ENCODE measurements at regions not wholly inside any gene's neighbourhood (a gene's known extent, or its start where the extent isn't known, plus 50 kb on each side); places are given as distances from the start of the nearest gene placed in this dataset.

GRCh38 chr3:116864590-116864927 lies 155.0 kb downstream of the TUSC7 start:
- ATAC-seq (no peak), DNase-seq (no peak)
- H3K4me3 ChIP-seq (ENCODE audit: low read length), result no peak overlapping the region
- ChIA-PET POLR2A (no interaction called here), CTCF (no interaction called here)
- Mint-ChIP-seq H3K36me3 (no peaks in the 10 kb centered on the region), H3K27ac (no peak overlapping the region), H3K4me3 (no peak overlapping the region), H3K4me1 (no peaks in the 10 kb centered on the region), H3K27me3 (peaks cover 0 to 4% (median 0%) of the 10 kb centered on the region in 5 donors), H3K9me3 (peaks cover 0 to 2% (median 0%) of the 10 kb centered on the region in 11 donors)
- H3K4me1 ChIP-seq (ENCODE audit: control insufficient read depth in 2 of 2, insufficient read depth in 2 of 2, low read length in 2 of 2), result no peaks in the 10 kb centered on the region
- no peaks in the 10 kb centered on the region for H3K9me3 ChIP-seq (ENCODE audit: control insufficient read depth in 2 of 3, low read length in 3 of 3)
- intact Hi-C loops (cut with micrococcal nuclease), result no loop called here
- no peaks in the 10 kb centered on the region for H3K27me3 ChIP-seq (ENCODE audit: control insufficient read depth in 2 of 2, insufficient read depth in 2 of 2, low read length in 2 of 2)
- no peak overlapping the region for H3K27ac ChIP-seq (ENCODE audit: low read depth, low read length)
- H3K36me3 ChIP-seq (ENCODE audit: control insufficient read depth in 2 of 3, insufficient read depth in 3 of 3, low read length in 3 of 3), result no peaks in the 10 kb centered on the region

- no peak overlapping the region for H3K4me3 Mint-ChIP-seq
- no peaks in the 10 kb centered on the region for H3K4me1 Mint-ChIP-seq
- H3K27ac Mint-ChIP-seq, result no peak overlapping the region
- intact Hi-C loops (cut with micrococcal nuclease), result no loop called here
- ChIA-PET POLR2A (no interaction called here), CTCF (no interaction called here)
- Histone ChIP-seq H3K27me3 (ENCODE audit: control insufficient read depth in 2 of 2, insufficient read depth in 2 of 2, low read length in 2 of 2) (no peaks in the 10 kb centered on the region), H3K36me3 (ENCODE audit: control insufficient read depth in 2 of 3, insufficient read depth in 3 of 3, low read length in 3 of 3) (no peaks in the 10 kb centered on the region), H3K27ac (ENCODE audit: low read depth, low read length) (no peak overlapping the region), H3K4me3 (ENCODE audit: low read length) (no peak overlapping the region), H3K4me1 (ENCODE audit: control insufficient read depth in 2 of 2, insufficient read depth in 2 of 2, low read length in 2 of 2) (no peaks in the 10 kb centered on the region), H3K9me3 (ENCODE audit: control insufficient read depth in 2 of 3, low read length in 3 of 3) (no peaks in the 10 kb centered on the region)
- H3K36me3 Mint-ChIP-seq, result no peaks in the 10 kb centered on the region
- DNase-seq, result no peak
- no peaks in the 10 kb centered on the region for H3K27me3 Mint-ChIP-seq
- no peak for ATAC-seq
- H3K9me3 Mint-ChIP-seq, result peaks cover 0 to 5% (median 0%) of the 10 kb centered on the region in 11 donors
These were observed 160.8 kb downstream of the TUSC7 start for GRCh38 chr3:116870379-116870778.

- intact Hi-C loops (cut with micrococcal nuclease), result no loop called here
- H3K4me1 ChIP-seq (ENCODE audit: control insufficient read depth in 2 of 2, insufficient read depth in 2 of 2, low read length in 2 of 2), result no peaks in the 10 kb centered on the region
- no peak overlapping the region for H3K27ac ChIP-seq (ENCODE audit: low read depth, low read length)
- no peaks in the 10 kb centered on the region for H3K36me3 ChIP-seq (ENCODE audit: control insufficient read depth in 2 of 3, insufficient read depth in 3 of 3, low read length in 3 of 3)
- Mint-ChIP-seq H3K9me3 (peaks cover 0 to 5% (median 0%) of the 10 kb centered on the region in 11 donors), H3K27ac (no peak overlapping the region), H3K27me3 (no peaks in the 10 kb centered on the region), H3K4me3 (no peak overlapping the region), H3K4me1 (no peaks in the 10 kb centered on the region), H3K36me3 (no peaks in the 10 kb centered on the region)
- ATAC-seq (no peak), DNase-seq (no peak)
- CTCF ChIA-PET, result no interaction called here
- no peaks in the 10 kb centered on the region for H3K27me3 ChIP-seq (ENCODE audit: control insufficient read depth in 2 of 2, insufficient read depth in 2 of 2, low read length in 2 of 2)
- no peaks in the 10 kb centered on the region for H3K9me3 ChIP-seq (ENCODE audit: control insufficient read depth in 2 of 3, low read length in 3 of 3)
- POLR2A ChIA-PET, result no interaction called here
- no peak overlapping the region for H3K4me3 ChIP-seq (ENCODE audit: low read length)
These were observed 162.3 kb downstream of the TUSC7 start for GRCh38 chr3:116871905-116872304.

- ChIA-PET CTCF (no interaction called here), POLR2A (no interaction called here)
- Mint-ChIP-seq H3K27ac (no peak overlapping the region), H3K36me3 (no peaks in the 10 kb centered on the region), H3K4me3 (no peak overlapping the region), H3K4me1 (no peaks in the 10 kb centered on the region), H3K27me3 (no peaks in the 10 kb centered on the region), H3K9me3 (peaks cover 0 to 6% (median 0%) of the 10 kb centered on the region in 11 donors)
- H3K4me3 ChIP-seq (ENCODE audit: low read length), result no peak overlapping the region
- ATAC-seq (no peak), DNase-seq (no peak)
- intact Hi-C loops (cut with micrococcal nuclease), result no loop called here
- H3K4me1 ChIP-seq (ENCODE audit: control insufficient read depth in 2 of 2, insufficient read depth in 2 of 2, low read length in 2 of 2), result no peaks in the 10 kb centered on the region
- H3K27me3 ChIP-seq (ENCODE audit: control insufficient read depth in 2 of 2, insufficient read depth in 2 of 2, low read length in 2 of 2), result no peaks in the 10 kb centered on the region
- no peaks in the 10 kb centered on the region for H3K36me3 ChIP-seq (ENCODE audit: control insufficient read depth in 2 of 3, insufficient read depth in 3 of 3, low read length in 3 of 3)
- no peak overlapping the region for H3K27ac ChIP-seq (ENCODE audit: low read depth, low read length)
- H3K9me3 ChIP-seq (ENCODE audit: control insufficient read depth in 2 of 3, low read length in 3 of 3), result no peaks in the 10 kb centered on the region
These were observed 163.1 kb downstream of the TUSC7 start for GRCh38 chr3:116872688-116873087.

GRCh38 chr3:116873142-116873541 lies 163.6 kb downstream of the TUSC7 start:
- ChIA-PET POLR2A (no interaction called here), CTCF (no interaction called here)
- Mint-ChIP-seq H3K4me3 (no peak overlapping the region), H3K9me3 (peaks cover 0 to 8% (median 2%) of the 10 kb centered on the region in 11 donors), H3K4me1 (no peaks in the 10 kb centered on the region), H3K36me3 (no peaks in the 10 kb centered on the region), H3K27ac (no peak overlapping the region), H3K27me3 (no peaks in the 10 kb centered on the region)
- no peak for DNase-seq
- ATAC-seq, result no peak
- no peak overlapping the region for H3K4me3 ChIP-seq (ENCODE audit: low read length)
- H3K4me1 ChIP-seq (ENCODE audit: control insufficient read depth in 2 of 2, insufficient read depth in 2 of 2, low read length in 2 of 2), result no peaks in the 10 kb centered on the region
- H3K9me3 ChIP-seq (ENCODE audit: control insufficient read depth in 2 of 3, low read length in 3 of 3), result no peaks in the 10 kb centered on the region
- no peaks in the 10 kb centered on the region for H3K27me3 ChIP-seq (ENCODE audit: control insufficient read depth in 2 of 2, insufficient read depth in 2 of 2, low read length in 2 of 2)
- intact Hi-C loops (cut with micrococcal nuclease), result no loop called here
- H3K27ac ChIP-seq (ENCODE audit: low read depth, low read length), result no peak overlapping the region
- no peaks in the 10 kb centered on the region for H3K36me3 ChIP-seq (ENCODE audit: control insufficient read depth in 2 of 3, insufficient read depth in 3 of 3, low read length in 3 of 3)

- no peaks in the 10 kb centered on the region for H3K4me1 Mint-ChIP-seq
- ATAC-seq (no peak), DNase-seq (no peak)
- CTCF ChIA-PET, result no interaction called here
- Histone ChIP-seq H3K9me3 (ENCODE audit: control insufficient read depth in 2 of 3, low read length in 3 of 3) (no peaks in the 10 kb centered on the region), H3K27me3 (ENCODE audit: control insufficient read depth in 2 of 2, insufficient read depth in 2 of 2, low read length in 2 of 2) (no peaks in the 10 kb centered on the region), H3K4me1 (ENCODE audit: control insufficient read depth in 2 of 2, insufficient read depth in 2 of 2, low read length in 2 of 2) (no peaks in the 10 kb centered on the region), H3K27ac (ENCODE audit: low read depth, low read length) (no peak overlapping the region), H3K4me3 (ENCODE audit: low read length) (no peak overlapping the region), H3K36me3 (ENCODE audit: control insufficient read depth in 2 of 3, insufficient read depth in 3 of 3, low read length in 3 of 3) (no peaks in the 10 kb centered on the region)
- no peaks in the 10 kb centered on the region for H3K36me3 Mint-ChIP-seq
- H3K4me3 Mint-ChIP-seq, result no peak overlapping the region
- intact Hi-C loops (cut with micrococcal nuclease), result no loop called here
- POLR2A ChIA-PET, result no interaction called here
- H3K9me3 Mint-ChIP-seq, result peaks cover 0 to 13% (median 5%) of the 10 kb centered on the region in 11 donors
- H3K27me3 Mint-ChIP-seq, result no peaks in the 10 kb centered on the region
- H3K27ac Mint-ChIP-seq, result no peak overlapping the region
These were observed 168.4 kb downstream of the TUSC7 start for GRCh38 chr3:116877968-116878367.

GRCh38 chr3:116886202-116886893 lies 176.8 kb downstream of the TUSC7 start:
- ChIA-PET POLR2A (no interaction called here), CTCF (no interaction called here)
- H3K27ac Mint-ChIP-seq, result no peak overlapping the region
- no peaks in the 10 kb centered on the region for H3K4me1 Mint-ChIP-seq
- H3K36me3 ChIP-seq (ENCODE audit: control insufficient read depth in 2 of 3, insufficient read depth in 3 of 3, low read length in 3 of 3), result no peaks in the 10 kb centered on the region
- H3K4me3 Mint-ChIP-seq, result no peak overlapping the region
- no peaks in the 10 kb centered on the region for H3K36me3 Mint-ChIP-seq
- no peaks in the 10 kb centered on the region for H3K27me3 ChIP-seq (ENCODE audit: control insufficient read depth in 2 of 2, insufficient read depth in 2 of 2, low read length in 2 of 2)
- peaks cover 0 to 6% (median 2%) of the 10 kb centered on the region in 11 donors for H3K9me3 Mint-ChIP-seq
- no peak for ATAC-seq
- H3K27ac ChIP-seq (ENCODE audit: low read depth, low read length), result no peak overlapping the region
- intact Hi-C loops (cut with micrococcal nuclease), result no loop called here
- H3K9me3 ChIP-seq (ENCODE audit: control insufficient read depth in 2 of 3, low read length in 3 of 3), result no peaks in the 10 kb centered on the region
- DNase-seq, result no peak
- H3K27me3 Mint-ChIP-seq, result no peaks in the 10 kb centered on the region
- no peak overlapping the region for H3K4me3 ChIP-seq (ENCODE audit: low read length)
- H3K4me1 ChIP-seq (ENCODE audit: control insufficient read depth in 2 of 2, insufficient read depth in 2 of 2, low read length in 2 of 2), result no peaks in the 10 kb centered on the region

All from naive thymus-derived CD4-positive, alpha-beta T cell (primary cell).